ENCODE measurements at regions not wholly inside any gene's neighbourhood (a gene's known extent, or its start where the extent isn't known, plus 50 kb on each side); places are given as distances from the start of the nearest gene placed in this dataset.

GRCh38 chr9:109950710-109951443 lies 170.9 kb downstream of the PALM2AKAP2 start:
- H3K9ac ChIP-seq (ENCODE audit: low read depth, low read length), result no peak overlapping the region
- no peaks in the 10 kb centered on the region for H3K9me3 ChIP-seq (ENCODE audit: control insufficient read depth, insufficient read depth, low read length)
- no peaks in the 10 kb centered on the region for H3K27me3 ChIP-seq (ENCODE audit: control insufficient read depth, insufficient read depth, low read length)
- no peaks in the 10 kb centered on the region for H3K36me3 ChIP-seq (ENCODE audit: control insufficient read depth, insufficient read depth, low read length)
- H3K27ac ChIP-seq (ENCODE audit: low read depth, low read length), result no peak overlapping the region
- H3K4me1 ChIP-seq (ENCODE audit: control insufficient read depth, insufficient read depth, low read length), result peaks cover 6% of the 10 kb centered on the region; the same call in 1 of the 2 replicates
- H3K4me3 ChIP-seq (ENCODE audit: low read depth, low read length), result no peak overlapping the region

DNA sequence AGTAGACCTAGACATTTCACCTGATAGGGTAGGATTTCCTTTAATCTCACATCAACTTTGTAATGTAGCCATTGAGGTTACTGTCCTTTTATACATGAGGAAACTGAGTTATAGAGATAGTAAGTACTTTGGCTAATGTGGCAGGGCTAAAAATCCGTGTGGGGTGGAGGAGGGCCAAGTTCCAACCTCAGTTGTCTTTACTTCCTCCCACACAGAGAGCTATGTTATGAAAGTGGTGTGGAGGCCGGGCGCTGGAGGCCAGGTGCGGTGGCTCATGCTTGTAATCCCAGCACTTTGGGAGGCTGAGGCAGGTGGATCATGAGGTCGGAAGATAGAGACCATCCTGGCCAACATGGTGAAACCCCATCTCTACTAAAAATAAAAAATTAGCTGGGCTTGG lies 173.3 kb downstream of the PALM2AKAP2 start:
- no peaks in the 10 kb centered on the region for H3K36me3 ChIP-seq (ENCODE audit: control insufficient read depth, insufficient read depth, low read length)
- H3K9ac ChIP-seq (ENCODE audit: low read depth, low read length), result no peak overlapping the region
- H3K4me1 ChIP-seq (ENCODE audit: control insufficient read depth, insufficient read depth, low read length), result peaks cover 11% of the 10 kb centered on the region; the same call in 1 of the 2 replicates
- H3K9me3 ChIP-seq (ENCODE audit: control insufficient read depth, insufficient read depth, low read length), result no peaks in the 10 kb centered on the region
- H3K27me3 ChIP-seq (ENCODE audit: control insufficient read depth, insufficient read depth, low read length), result no peaks in the 10 kb centered on the region
- no peak overlapping the region for H3K27ac ChIP-seq (ENCODE audit: low read depth, low read length)
- no peak overlapping the region for H3K4me3 ChIP-seq (ENCODE audit: low read depth, low read length)

DNA sequence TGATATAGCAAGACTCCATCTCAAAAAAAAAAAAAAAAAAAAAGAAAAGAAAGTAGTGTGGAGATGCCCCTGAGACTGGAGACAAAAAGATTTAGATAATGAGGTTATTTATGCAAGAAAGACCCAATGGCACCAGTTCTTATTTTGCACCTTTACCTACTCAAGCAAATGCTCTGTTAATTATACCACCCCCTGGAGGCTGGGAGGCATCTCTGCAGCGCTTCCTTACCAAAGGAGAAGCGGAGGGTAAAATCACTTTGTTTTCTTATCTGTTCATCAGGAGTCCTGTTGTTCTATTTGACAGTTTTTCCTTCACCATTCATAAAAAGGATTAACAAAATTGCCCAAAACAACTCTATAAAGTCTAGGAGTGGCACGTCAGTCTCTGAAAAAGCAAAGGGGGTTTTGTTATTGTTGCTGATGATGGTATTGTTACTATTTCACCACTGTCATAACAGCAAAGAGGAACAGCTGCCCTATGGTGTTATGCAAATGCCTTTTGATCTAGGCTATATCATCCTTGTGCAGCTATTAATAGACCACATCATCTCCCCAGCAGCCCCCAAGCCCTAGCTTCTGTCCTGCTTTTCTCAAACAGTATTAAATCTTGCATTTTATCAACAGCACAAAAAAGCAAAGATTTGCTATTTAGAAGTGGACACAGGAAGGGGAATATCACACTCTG lies 174.0 kb downstream of the PALM2AKAP2 start:
- Histone ChIP-seq H3K27me3 (ENCODE audit: control insufficient read depth, insufficient read depth, low read length) (no peaks in the 10 kb centered on the region), H3K36me3 (ENCODE audit: control insufficient read depth, insufficient read depth, low read length) (no peaks in the 10 kb centered on the region), H3K9ac (ENCODE audit: low read depth, low read length) (no peak overlapping the region), H3K4me1 (ENCODE audit: control insufficient read depth, insufficient read depth, low read length) (peaks cover 11% of the 10 kb centered on the region; the same call in 1 of the 2 replicates), H3K27ac (ENCODE audit: low read depth, low read length) (no peak overlapping the region), H3K4me3 (ENCODE audit: low read depth, low read length) (no peak overlapping the region), H3K9me3 (ENCODE audit: control insufficient read depth, insufficient read depth, low read length) (no peaks in the 10 kb centered on the region)

DNA sequence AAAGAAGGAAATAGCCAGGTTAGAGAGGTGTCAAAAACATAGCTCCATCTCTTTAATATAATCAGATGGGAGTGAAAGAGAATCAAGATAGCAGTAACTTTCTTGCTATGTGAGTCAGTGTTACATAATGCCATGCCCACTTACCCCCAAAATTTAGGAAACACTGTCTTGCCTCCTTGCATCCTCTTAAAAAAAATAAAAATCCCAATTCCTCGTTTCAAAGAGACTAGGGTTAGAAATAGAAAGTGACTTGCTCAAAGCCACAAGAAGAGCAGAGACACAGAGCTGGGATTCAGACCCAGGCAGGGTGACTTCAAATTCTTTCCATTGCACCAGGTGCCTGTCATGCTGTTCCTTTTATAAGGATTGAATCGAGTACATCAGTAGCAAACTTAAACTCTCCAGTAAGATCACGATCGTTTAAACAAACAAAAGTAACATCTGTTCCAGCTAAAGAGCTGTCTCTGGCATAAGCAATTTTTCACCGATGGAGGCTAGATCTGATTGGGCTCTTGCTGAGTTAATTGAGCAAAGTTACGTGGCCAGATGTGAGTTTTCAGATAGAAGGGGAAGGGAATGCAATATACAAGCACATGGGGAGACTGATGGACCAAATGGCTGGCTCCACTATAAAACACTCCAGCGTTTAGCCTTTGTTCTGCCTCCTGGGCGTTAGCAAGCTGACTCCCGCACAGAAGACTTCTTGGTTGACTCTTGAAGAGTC lies 176.9 kb downstream of the PALM2AKAP2 start:
- H3K27ac ChIP-seq (ENCODE audit: low read depth, low read length), result no peak overlapping the region
- H3K9me3 ChIP-seq (ENCODE audit: control insufficient read depth, insufficient read depth, low read length), result no peaks in the 10 kb centered on the region
- H3K36me3 ChIP-seq (ENCODE audit: control insufficient read depth, insufficient read depth, low read length), result no peaks in the 10 kb centered on the region
- H3K4me1 ChIP-seq (ENCODE audit: control insufficient read depth, insufficient read depth, low read length), result peaks cover 11% of the 10 kb centered on the region; the same call in 1 of the 2 replicates
- no peaks in the 10 kb centered on the region for H3K27me3 ChIP-seq (ENCODE audit: control insufficient read depth, insufficient read depth, low read length)
- H3K9ac ChIP-seq (ENCODE audit: low read depth, low read length), result no peak overlapping the region
- no peak overlapping the region for H3K4me3 ChIP-seq (ENCODE audit: low read depth, low read length)

- H3K9me3 ChIP-seq (ENCODE audit: control insufficient read depth, insufficient read depth, low read length), result no peaks in the 10 kb centered on the region
- H3K27me3 ChIP-seq (ENCODE audit: control insufficient read depth, insufficient read depth, low read length), result no peaks in the 10 kb centered on the region
- no peak overlapping the region for H3K27ac ChIP-seq (ENCODE audit: low read depth, low read length)
- no peaks in the 10 kb centered on the region for H3K36me3 ChIP-seq (ENCODE audit: control insufficient read depth, insufficient read depth, low read length)
- H3K4me3 ChIP-seq (ENCODE audit: low read depth, low read length), result no peak overlapping the region
- peaks cover 11% of the 10 kb centered on the region; the same call in 1 of the 2 replicates for H3K4me1 ChIP-seq (ENCODE audit: control insufficient read depth, insufficient read depth, low read length)
- no peak overlapping the region for H3K9ac ChIP-seq (ENCODE audit: low read depth, low read length)
Observed at GRCh38 chr9:109959679-109960078, 179.7 kb downstream of the PALM2AKAP2 start.

DNA sequence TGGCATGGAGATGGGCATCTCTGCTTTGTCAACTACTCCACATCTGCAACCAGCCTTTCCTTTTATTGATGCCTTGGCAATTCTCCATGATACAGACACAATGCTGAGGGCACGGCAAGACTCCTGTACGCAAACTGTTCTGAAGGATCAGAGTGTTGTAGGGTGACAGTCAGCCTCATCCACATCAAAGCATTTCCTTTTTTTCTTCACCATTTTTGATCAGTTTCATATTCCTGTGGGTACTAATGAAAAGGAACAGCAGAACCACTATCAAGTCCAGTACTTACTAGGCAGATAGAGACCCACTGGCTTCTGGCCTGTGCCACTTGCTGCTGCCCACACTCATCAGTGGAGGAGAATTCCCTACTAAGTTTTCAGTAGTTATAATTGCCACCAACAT lies 181.6 kb downstream of the PALM2AKAP2 start:
- Histone ChIP-seq H3K36me3 (ENCODE audit: control insufficient read depth, insufficient read depth, low read length) (no peaks in the 10 kb centered on the region), H3K4me1 (ENCODE audit: control insufficient read depth, insufficient read depth, low read length) (peaks cover 5% of the 10 kb centered on the region; the same call in 1 of the 2 replicates), H3K27ac (ENCODE audit: low read depth, low read length) (no peak overlapping the region), H3K9me3 (ENCODE audit: control insufficient read depth, insufficient read depth, low read length) (no peaks in the 10 kb centered on the region), H3K27me3 (ENCODE audit: control insufficient read depth, insufficient read depth, low read length) (no peaks in the 10 kb centered on the region), H3K4me3 (ENCODE audit: low read depth, low read length) (no peak overlapping the region), H3K9ac (ENCODE audit: low read depth, low read length) (no peak overlapping the region)

DNA sequence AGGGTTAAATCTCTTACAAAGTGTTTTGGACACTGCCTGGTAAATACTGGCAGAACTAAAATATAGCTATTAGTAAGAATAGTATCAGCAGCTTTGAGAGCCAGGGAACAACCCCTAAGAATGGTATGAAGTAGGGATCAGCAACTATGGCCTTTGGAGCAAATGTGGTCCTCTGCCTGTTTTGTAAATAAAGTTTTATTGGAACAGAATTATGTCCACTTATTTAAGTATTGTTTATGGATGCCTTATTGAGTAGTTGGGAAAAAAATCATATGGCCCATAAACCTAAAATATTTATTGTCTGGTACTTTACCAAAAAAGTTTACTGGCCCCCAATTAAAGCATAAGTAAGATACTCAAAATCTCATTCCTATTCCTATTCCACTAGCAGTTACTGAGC lies 182.2 kb downstream of the PALM2AKAP2 start:
- 0 out of 2 replicates have a peak, but pooled peaks cover under 1% of the 10 kb centered on the region for H3K4me1 ChIP-seq (ENCODE audit: control insufficient read depth, insufficient read depth, low read length)
- H3K9ac ChIP-seq (ENCODE audit: low read depth, low read length), result no peak overlapping the region
- no peak overlapping the region for H3K4me3 ChIP-seq (ENCODE audit: low read depth, low read length)
- no peaks in the 10 kb centered on the region for H3K36me3 ChIP-seq (ENCODE audit: control insufficient read depth, insufficient read depth, low read length)
- H3K27ac ChIP-seq (ENCODE audit: low read depth, low read length), result no peak overlapping the region
- H3K27me3 ChIP-seq (ENCODE audit: control insufficient read depth, insufficient read depth, low read length), result no peaks in the 10 kb centered on the region
- H3K9me3 ChIP-seq (ENCODE audit: control insufficient read depth, insufficient read depth, low read length), result no peaks in the 10 kb centered on the region

- Histone ChIP-seq H3K27me3 (ENCODE audit: control insufficient read depth, insufficient read depth, low read length) (no peaks in the 10 kb centered on the region), H3K36me3 (ENCODE audit: control insufficient read depth, insufficient read depth, low read length) (no peaks in the 10 kb centered on the region), H3K27ac (ENCODE audit: low read depth, low read length) (no peak overlapping the region), H3K9me3 (ENCODE audit: control insufficient read depth, insufficient read depth, low read length) (no peaks in the 10 kb centered on the region), H3K4me3 (ENCODE audit: low read depth, low read length) (no peak overlapping the region), H3K4me1 (ENCODE audit: control insufficient read depth, insufficient read depth, low read length) (no peaks in the 10 kb centered on the region), H3K9ac (ENCODE audit: low read depth, low read length) (no peak overlapping the region)
Observed at GRCh38 chr9:109963079-109963478, 183.1 kb downstream of the PALM2AKAP2 start.

DNA sequence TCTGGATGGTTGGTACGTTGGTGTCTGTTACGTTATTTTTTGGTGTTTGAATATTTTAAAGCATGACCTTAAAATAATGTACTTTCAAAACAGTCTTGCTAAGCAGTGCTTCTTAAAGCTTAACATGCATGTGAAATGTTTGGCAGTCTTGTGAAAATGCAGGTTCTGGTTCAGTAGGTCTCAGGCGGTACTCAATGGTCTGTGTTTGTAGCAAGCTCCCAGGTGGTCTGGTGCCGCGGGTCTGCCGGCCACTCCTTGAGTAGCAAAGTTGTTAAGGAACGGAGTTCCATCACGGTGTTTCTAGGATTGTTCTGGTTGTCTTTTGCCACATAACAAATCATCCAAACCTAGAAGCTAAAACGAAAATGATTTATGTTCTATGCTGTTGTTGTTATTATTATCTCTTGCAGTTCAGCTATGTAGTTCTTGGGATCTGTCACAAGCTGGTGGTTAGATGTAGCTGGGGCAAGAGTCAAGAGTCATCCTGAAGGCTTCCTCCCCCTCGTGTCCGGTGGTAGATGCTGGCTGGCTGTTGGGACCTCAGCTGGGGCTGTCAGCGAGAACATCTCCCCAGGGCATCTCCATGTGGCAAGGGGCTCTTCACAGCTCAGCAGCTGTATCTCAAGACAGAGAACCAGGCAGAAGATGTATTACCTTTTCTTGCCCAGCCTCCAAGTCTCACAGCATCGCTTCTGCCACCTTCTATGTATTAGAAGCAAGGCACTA lies 186.8 kb downstream of the PALM2AKAP2 start:
- Histone ChIP-seq H3K4me3 (ENCODE audit: low read depth, low read length) (no peak overlapping the region), H3K27ac (ENCODE audit: low read depth, low read length) (no peak overlapping the region)

More for the DNA sequence above, 186.8 kb downstream of the PALM2AKAP2 start:
- H3K27me3 ChIP-seq (ENCODE audit: control insufficient read depth, insufficient read depth, low read length), result no peaks in the 10 kb centered on the region
- H3K9me3 ChIP-seq (ENCODE audit: control insufficient read depth, insufficient read depth, low read length), result no peaks in the 10 kb centered on the region
- no peaks in the 10 kb centered on the region for H3K36me3 ChIP-seq (ENCODE audit: control insufficient read depth, insufficient read depth, low read length)
- 0 out of 2 replicates have a peak, but pooled peaks cover 2% of the 10 kb centered on the region for H3K4me1 ChIP-seq (ENCODE audit: control insufficient read depth, insufficient read depth, low read length)
- no peak overlapping the region for H3K9ac ChIP-seq (ENCODE audit: low read depth, low read length)

Data from HUES48 (cell line).